ENCODE measurements at regions not wholly inside any gene's neighbourhood (a gene's known extent, or its start where the extent isn't known, plus 50 kb on each side); places are given as distances from the start of the nearest gene placed in this dataset.

DNA sequence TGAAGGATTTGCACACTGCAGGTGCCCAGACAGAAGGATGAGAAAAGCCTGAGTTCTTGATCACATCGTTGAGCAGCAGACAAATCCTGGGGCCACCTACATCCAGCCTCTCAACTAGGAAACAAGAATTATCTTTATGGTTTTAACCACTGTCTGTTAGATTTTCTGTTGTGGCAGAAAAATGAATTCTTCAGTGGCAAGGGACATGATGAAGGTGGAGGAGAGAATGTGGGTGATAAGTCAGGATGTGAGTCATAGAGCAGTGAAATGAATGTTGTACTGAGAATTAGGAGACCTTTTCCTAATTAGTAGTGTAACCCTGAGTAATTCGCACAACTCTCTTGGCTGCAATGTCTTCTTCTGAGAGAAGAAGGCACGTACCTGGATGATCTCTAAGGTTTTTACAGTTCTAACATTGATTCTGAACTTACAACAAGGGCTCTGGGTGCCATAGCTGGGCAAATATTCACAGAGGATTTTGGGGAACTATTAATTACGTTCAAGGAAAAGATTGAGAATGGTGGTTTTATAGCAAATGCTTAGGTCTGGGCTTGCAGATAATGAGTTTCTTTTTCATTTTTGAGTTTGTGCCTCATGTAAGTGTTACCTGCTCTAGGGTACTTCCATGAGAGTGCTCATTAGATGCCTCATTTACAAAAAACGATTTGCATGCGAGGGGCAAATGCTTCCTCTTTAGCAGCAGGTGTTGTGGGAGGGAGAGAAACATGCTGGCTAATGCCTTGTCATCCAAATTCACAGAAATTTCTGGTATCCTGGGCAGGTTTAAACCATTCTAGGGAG is 111.0 kb upstream of the KL start (continued):
- TF ChIP-seq, protein P1, sequence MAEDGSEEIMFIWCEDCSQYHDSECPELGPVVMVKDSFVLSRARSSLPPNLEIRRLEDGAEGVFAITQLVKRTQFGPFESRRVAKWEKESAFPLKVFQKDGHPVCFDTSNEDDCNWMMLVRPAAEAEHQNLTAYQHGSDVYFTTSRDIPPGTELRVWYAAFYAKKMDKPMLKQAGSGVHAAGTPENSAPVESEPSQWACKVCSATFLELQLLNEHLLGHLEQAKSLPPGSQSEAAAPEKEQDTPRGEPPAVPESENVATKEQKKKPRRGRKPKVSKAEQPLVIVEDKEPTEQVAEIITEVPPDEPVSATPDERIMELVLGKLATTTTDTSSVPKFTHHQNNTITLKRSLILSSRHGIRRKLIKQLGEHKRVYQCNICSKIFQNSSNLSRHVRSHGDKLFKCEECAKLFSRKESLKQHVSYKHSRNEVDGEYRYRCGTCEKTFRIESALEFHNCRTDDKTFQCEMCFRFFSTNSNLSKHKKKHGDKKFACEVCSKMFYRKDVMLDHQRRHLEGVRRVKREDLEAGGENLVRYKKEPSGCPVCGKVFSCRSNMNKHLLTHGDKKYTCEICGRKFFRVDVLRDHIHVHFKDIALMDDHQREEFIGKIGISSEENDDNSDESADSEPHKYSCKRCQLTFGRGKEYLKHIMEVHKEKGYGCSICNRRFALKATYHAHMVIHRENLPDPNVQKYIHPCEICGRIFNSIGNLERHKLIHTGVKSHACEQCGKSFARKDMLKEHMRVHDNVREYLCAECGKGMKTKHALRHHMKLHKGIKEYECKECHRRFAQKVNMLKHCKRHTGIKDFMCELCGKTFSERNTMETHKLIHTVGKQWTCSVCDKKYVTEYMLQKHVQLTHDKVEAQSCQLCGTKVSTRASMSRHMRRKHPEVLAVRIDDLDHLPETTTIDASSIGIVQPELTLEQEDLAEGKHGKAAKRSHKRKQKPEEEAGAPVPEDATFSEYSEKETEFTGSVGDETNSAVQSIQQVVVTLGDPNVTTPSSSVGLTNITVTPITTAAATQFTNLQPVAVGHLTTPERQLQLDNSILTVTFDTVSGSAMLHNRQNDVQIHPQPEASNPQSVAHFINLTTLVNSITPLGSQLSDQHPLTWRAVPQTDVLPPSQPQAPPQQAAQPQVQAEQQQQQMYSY (CRISPR knock-in tag; IDR thresholded peaks at IDR 0.05), result no peak
- no peak for TF ChIP-seq SRF (IDR thresholded peaks at IDR 0.05; ENCODE audit: low read depth in 2 of 2, low read length in 2 of 2)
- TF ChIP-seq WRNIP1 (IDR thresholded peaks at IDR 0.05; ENCODE audit: borderline replicate concordance, low read depth, low read length), result no peak
- TF ChIP-seq KLF5 (IDR thresholded peaks at IDR 0.05; ENCODE audit: partially characterized antibody), result no peak
- no peak for TF ChIP-seq LARP7 (IDR thresholded peaks at IDR 0.05)
- TF ChIP-seq CREM (IDR thresholded peaks at IDR 0.05; ENCODE audit: low read depth), result peak; percentile 23; the same call in 1 of the 2 replicates
- TF ChIP-seq, protein P2, sequence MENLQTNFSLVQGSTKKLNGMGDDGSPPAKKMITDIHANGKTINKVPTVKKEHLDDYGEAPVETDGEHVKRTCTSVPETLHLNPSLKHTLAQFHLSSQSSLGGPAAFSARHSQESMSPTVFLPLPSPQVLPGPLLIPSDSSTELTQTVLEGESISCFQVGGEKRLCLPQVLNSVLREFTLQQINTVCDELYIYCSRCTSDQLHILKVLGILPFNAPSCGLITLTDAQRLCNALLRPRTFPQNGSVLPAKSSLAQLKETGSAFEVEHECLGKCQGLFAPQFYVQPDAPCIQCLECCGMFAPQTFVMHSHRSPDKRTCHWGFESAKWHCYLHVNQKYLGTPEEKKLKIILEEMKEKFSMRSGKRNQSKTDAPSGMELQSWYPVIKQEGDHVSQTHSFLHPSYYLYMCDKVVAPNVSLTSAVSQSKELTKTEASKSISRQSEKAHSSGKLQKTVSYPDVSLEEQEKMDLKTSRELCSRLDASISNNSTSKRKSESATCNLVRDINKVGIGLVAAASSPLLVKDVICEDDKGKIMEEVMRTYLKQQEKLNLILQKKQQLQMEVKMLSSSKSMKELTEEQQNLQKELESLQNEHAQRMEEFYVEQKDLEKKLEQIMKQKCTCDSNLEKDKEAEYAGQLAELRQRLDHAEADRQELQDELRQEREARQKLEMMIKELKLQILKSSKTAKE (IDR thresholded peaks at IDR 0.05; ENCODE audit: low read depth, poor library complexity, severe bottlenecking), result peak; percentile 92
- TF ChIP-seq TCF3 (IDR thresholded peaks at IDR 0.05; ENCODE audit: borderline replicate concordance, insufficient read depth, low read depth, low read length), result 0 out of 2 replicates have a peak, but pooled peaks have one; percentile 15
- peak; percentile 10; the same call in 1 of the 2 replicates for TF ChIP-seq ZNF217 (IDR thresholded peaks at IDR 0.05)
- no peak for TF ChIP-seq STAT3 (IDR thresholded peaks at IDR 0.05; ENCODE audit: low read depth, low read length)
- peak; percentile 100 for TF ChIP-seq MTA2 (IDR thresholded peaks at IDR 0.05; ENCODE audit: low read depth)
- TF ChIP-seq ATF7 (IDR thresholded peaks at IDR 0.05; ENCODE audit: low read depth), result peak; percentile 76
- peak; percentile 90 for TF ChIP-seq DPF2 (IDR thresholded peaks at IDR 0.05)
- TF ChIP-seq, protein P3, sequence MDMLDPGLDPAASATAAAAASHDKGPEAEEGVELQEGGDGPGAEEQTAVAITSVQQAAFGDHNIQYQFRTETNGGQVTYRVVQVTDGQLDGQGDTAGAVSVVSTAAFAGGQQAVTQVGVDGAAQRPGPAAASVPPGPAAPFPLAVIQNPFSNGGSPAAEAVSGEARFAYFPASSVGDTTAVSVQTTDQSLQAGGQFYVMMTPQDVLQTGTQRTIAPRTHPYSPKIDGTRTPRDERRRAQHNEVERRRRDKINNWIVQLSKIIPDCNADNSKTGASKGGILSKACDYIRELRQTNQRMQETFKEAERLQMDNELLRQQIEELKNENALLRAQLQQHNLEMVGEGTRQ (IDR thresholded peaks at IDR 0.05; ENCODE audit: borderline replicate concordance, low read depth, low read length), result no peak
- TF ChIP-seq IRF4 (IDR thresholded peaks at IDR 0.05; ENCODE audit: low read depth, low read length), result peak; percentile 91
- TF ChIP-seq RAD51 (IDR thresholded peaks at IDR 0.05), result 0 out of 2 replicates have a peak, but pooled peaks have one; percentile 20
- TF ChIP-seq SIX5 (IDR thresholded peaks at IDR 0.05; ENCODE audit: low read depth, low read length, severe bottlenecking), result no peak
- TF ChIP-seq JUND (IDR thresholded peaks at IDR 0.05; ENCODE audit: low read depth, low read length), result peak; percentile 31; the same call in 1 of the 2 replicates
- peak; percentile 90; the same call in 2 of the 3 replicates for TF ChIP-seq POU2F2 (IDR thresholded peaks at IDR 0.05; ENCODE audit: borderline replicate concordance, low read depth, low read length)
- peak; percentile 92 for TF ChIP-seq JUNB (IDR thresholded peaks at IDR 0.05)
- no peak for TF ChIP-seq MXI1 (IDR thresholded peaks at IDR 0.05; ENCODE audit: low read depth, low read length)
- TF ChIP-seq IKZF2 (IDR thresholded peaks at IDR 0.05), result peak; percentile 93 to 94
- TF ChIP-seq NR2F1 (conservative IDR thresholded peaks at IDR 0.05), result peak; percentile 97
- TF ChIP-seq, protein P4, sequence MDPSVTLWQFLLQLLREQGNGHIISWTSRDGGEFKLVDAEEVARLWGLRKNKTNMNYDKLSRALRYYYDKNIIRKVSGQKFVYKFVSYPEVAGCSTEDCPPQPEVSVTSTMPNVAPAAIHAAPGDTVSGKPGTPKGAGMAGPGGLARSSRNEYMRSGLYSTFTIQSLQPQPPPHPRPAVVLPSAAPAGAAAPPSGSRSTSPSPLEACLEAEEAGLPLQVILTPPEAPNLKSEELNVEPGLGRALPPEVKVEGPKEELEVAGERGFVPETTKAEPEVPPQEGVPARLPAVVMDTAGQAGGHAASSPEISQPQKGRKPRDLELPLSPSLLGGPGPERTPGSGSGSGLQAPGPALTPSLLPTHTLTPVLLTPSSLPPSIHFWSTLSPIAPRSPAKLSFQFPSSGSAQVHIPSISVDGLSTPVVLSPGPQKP (IDR thresholded peaks at IDR 0.05; ENCODE audit: low read depth, low read length), result no peak
